Tibial nerve (tissue), 4 donors: ENCODE measurements at regions not wholly inside any gene's neighbourhood (a gene's known extent, or its start where the extent isn't known, plus 50 kb on each side); places are given as distances from the start of the nearest gene placed in this dataset.

ENCODE experiments used
- EP300 ChIP-seq, 2 donors: sonication (generic); formaldehyde crosslinking; IDR thresholded peaks; one replicate each; pipeline ENCODE4 v1.6.1; 2017; ENCODE audit warnings: antibody characterized with exemption in 2 of 2, mild to moderate bottlenecking in 1 of 2
- POLR2A ChIP-seq, 2 donors: fragments of 450-650 bp; IDR thresholded peaks; one replicate each; pipeline ENCODE4 v1.6.1; 2017; ENCODE audit warnings: antibody characterized with exemption in 2 of 2, mild to moderate bottlenecking in 2 of 2, moderate library complexity in 2 of 2
- TF ChIP-seq, protein P1 (sequence below), 5 experiments: fragments of 200-600 bp in 3 of 5; fragments of 450-650 bp in 2 of 5; sonication (generic) in 3 of 5; IDR thresholded peaks; one replicate each; pipeline ENCODE4 v1.5.1; 2016 to 2019; ENCODE audit warnings: antibody characterized with exemption in 5 of 5, mild to moderate bottlenecking in 3 of 5, moderate library complexity in 2 of 5

DNA sequence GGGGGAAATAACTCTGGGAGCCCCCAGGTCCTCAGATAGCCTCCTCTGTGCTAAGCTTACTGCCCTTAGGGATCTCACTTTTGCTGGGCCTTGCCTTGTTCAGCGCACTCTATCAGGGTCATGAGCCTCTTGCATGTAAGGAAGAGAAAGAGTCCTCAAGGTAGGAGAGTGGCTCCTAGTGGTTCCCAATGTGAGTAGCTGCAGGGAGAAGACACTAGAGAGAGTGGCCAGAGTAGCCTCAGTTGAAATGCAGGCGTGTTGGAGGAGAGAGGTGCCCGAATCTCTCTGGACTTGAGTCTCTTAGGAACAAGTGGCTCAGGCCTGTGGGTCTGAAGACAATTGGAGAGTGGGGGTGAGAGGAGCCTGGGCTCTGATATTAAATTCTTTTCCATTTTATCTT lies 94.3 kb upstream of the SORCS3 start:
- TF ChIP-seq, protein P1, sequence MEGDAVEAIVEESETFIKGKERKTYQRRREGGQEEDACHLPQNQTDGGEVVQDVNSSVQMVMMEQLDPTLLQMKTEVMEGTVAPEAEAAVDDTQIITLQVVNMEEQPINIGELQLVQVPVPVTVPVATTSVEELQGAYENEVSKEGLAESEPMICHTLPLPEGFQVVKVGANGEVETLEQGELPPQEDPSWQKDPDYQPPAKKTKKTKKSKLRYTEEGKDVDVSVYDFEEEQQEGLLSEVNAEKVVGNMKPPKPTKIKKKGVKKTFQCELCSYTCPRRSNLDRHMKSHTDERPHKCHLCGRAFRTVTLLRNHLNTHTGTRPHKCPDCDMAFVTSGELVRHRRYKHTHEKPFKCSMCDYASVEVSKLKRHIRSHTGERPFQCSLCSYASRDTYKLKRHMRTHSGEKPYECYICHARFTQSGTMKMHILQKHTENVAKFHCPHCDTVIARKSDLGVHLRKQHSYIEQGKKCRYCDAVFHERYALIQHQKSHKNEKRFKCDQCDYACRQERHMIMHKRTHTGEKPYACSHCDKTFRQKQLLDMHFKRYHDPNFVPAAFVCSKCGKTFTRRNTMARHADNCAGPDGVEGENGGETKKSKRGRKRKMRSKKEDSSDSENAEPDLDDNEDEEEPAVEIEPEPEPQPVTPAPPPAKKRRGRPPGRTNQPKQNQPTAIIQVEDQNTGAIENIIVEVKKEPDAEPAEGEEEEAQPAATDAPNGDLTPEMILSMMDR (IDR thresholded peaks at IDR 0.05): no peak
- no peak for TF ChIP-seq EP300 (IDR thresholded peaks at IDR 0.05)
- no peak for TF ChIP-seq POLR2A (IDR thresholded peaks at IDR 0.05)
